ENCODE measurements at regions not wholly inside any gene's neighbourhood (a gene's known extent, or its start where the extent isn't known, plus 50 kb on each side); places are given as distances from the start of the nearest gene placed in this dataset.

- H3K4me3 ChIP-seq, result no peak overlapping the region
- no peak overlapping the region for H3K27ac ChIP-seq
- H3K9me3 ChIP-seq, result no peaks in the 10 kb centered on the region
- DNase-seq, result no peak
- H3K4me1 ChIP-seq (ENCODE audit: insufficient read depth), result no peaks in the 10 kb centered on the region
- intact Hi-C loops (cut with DNase I), result no loop called here
- no peak for TF ChIP-seq EP300 (IDR thresholded peaks at IDR 0.05)
- TF ChIP-seq POLR2A (IDR thresholded peaks at IDR 0.05), result no peak
- no peak for TF ChIP-seq CTCF (IDR thresholded peaks at IDR 0.05)
- no peaks in the 10 kb centered on the region for H3K27me3 ChIP-seq
- 84 to 90% (median 89%) methylated on average over 15 of the region's 15 CpGs for WGBS, 3 donors
- no peaks in the 10 kb centered on the region for H3K36me3 ChIP-seq
Observed at GRCh38 chr5:27171761-27172261, 133.4 kb upstream of the CDH9 start.

- H3K9me3 ChIP-seq, result peaks cover 0 to 5% of the 10 kb centered on the region in 2 donors
- no peak overlapping the region for H3K27ac ChIP-seq
- H3K27me3 ChIP-seq, result no peaks in the 10 kb centered on the region
- WGBS, 3 donors, result 44 to 65% (median 59%) methylated on average over 1 of the region's 1 CpG
- DNase-seq, result no peak
- H3K4me3 ChIP-seq, result no peak overlapping the region
- H3K36me3 ChIP-seq, result no peaks in the 10 kb centered on the region
- TF ChIP-seq POLR2A (IDR thresholded peaks at IDR 0.05) (no peak), CTCF (IDR thresholded peaks at IDR 0.05) (no peak), EP300 (IDR thresholded peaks at IDR 0.05) (no peak)
- no peaks in the 10 kb centered on the region for H3K4me1 ChIP-seq (ENCODE audit: insufficient read depth)
- intact Hi-C loops (cut with DNase I), result no loop called here
Observed at GRCh38 chr5:27158775-27159174, 120.4 kb upstream of the CDH9 start.

GRCh38 chr5:27158171-27158570 is 119.8 kb upstream of the CDH9 start:
- H3K27ac ChIP-seq, result no peak overlapping the region
- TF ChIP-seq CTCF (IDR thresholded peaks at IDR 0.05), result no peak
- no peak for TF ChIP-seq POLR2A (IDR thresholded peaks at IDR 0.05)
- no peak for TF ChIP-seq EP300 (IDR thresholded peaks at IDR 0.05)
- no peak for DNase-seq
- no peaks in the 10 kb centered on the region for H3K36me3 ChIP-seq
- H3K4me3 ChIP-seq, result no peak overlapping the region
- H3K4me1 ChIP-seq (ENCODE audit: insufficient read depth), result no peaks in the 10 kb centered on the region
- H3K9me3 ChIP-seq, result peaks cover 0 to 5% of the 10 kb centered on the region in 2 donors
- no peaks in the 10 kb centered on the region for H3K27me3 ChIP-seq
- intact Hi-C loops (cut with DNase I), result no loop called here

GRCh38 chr5:27144456-27144855 is 106.1 kb upstream of the CDH9 start:
- intact Hi-C loops (cut with DNase I), result no loop called here
- H3K9me3 ChIP-seq, result no peaks in the 10 kb centered on the region
- H3K27me3 ChIP-seq, result no peaks in the 10 kb centered on the region
- WGBS, 3 donors, result 66 to 72% (median 67%) methylated on average over 2 of the region's 2 CpGs
- H3K4me1 ChIP-seq (ENCODE audit: insufficient read depth), result no peaks in the 10 kb centered on the region
- DNase-seq, result no peak
- no peak overlapping the region for H3K4me3 ChIP-seq
- H3K27ac ChIP-seq, result no peak overlapping the region
- TF ChIP-seq EP300 (IDR thresholded peaks at IDR 0.05) (no peak), POLR2A (IDR thresholded peaks at IDR 0.05) (no peak), CTCF (IDR thresholded peaks at IDR 0.05) (no peak)
- no peaks in the 10 kb centered on the region for H3K36me3 ChIP-seq

All from ovary (tissue), 7 donors.